ENCODE measurements at regions not wholly inside any gene's neighbourhood (a gene's known extent, or its start where the extent isn't known, plus 50 kb on each side); places are given as distances from the start of the nearest gene placed in this dataset.

DNA sequence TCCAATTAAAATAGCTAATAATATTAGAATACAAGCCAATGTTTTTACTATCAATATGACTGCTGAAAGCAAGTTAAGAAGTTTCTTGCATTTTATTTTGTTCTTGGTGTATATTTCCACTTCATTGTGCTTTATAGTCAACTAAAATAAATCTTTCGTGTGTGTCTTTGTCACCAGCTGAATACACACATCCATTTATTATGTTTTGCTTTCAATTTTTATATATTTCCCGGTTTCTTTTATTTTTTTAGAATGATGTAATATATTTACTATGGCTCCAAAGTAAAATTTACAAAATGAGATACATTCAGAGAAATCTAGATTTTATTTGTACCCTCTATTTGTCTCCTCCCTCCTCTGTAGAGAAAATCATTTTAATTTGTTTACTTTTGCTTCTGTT lies 495.9 kb upstream of the PAPPA start:
- Mint-ChIP-seq H3K9me3 (ENCODE audit: unreplicated experiment) (no peaks in the 10 kb centered on the region), H3K4me1 (ENCODE audit: low read depth, unreplicated experiment) (peaks cover 4% of the 10 kb centered on the region), H3K36me3 (ENCODE audit: unreplicated experiment) (no peaks in the 10 kb centered on the region), H3K27me3 (ENCODE audit: unreplicated experiment) (peaks cover 2% of the 10 kb centered on the region), H3K27ac (ENCODE audit: unreplicated experiment) (no peak overlapping the region), H3K4me3 (ENCODE audit: unreplicated experiment) (no peak overlapping the region)
- no peak for DNase-seq
- TF ChIP-seq, protein P1, sequence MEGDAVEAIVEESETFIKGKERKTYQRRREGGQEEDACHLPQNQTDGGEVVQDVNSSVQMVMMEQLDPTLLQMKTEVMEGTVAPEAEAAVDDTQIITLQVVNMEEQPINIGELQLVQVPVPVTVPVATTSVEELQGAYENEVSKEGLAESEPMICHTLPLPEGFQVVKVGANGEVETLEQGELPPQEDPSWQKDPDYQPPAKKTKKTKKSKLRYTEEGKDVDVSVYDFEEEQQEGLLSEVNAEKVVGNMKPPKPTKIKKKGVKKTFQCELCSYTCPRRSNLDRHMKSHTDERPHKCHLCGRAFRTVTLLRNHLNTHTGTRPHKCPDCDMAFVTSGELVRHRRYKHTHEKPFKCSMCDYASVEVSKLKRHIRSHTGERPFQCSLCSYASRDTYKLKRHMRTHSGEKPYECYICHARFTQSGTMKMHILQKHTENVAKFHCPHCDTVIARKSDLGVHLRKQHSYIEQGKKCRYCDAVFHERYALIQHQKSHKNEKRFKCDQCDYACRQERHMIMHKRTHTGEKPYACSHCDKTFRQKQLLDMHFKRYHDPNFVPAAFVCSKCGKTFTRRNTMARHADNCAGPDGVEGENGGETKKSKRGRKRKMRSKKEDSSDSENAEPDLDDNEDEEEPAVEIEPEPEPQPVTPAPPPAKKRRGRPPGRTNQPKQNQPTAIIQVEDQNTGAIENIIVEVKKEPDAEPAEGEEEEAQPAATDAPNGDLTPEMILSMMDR (IDR thresholded peaks at IDR 0.05; ENCODE audit: partially characterized antibody, unreplicated experiment): no peak

DNA sequence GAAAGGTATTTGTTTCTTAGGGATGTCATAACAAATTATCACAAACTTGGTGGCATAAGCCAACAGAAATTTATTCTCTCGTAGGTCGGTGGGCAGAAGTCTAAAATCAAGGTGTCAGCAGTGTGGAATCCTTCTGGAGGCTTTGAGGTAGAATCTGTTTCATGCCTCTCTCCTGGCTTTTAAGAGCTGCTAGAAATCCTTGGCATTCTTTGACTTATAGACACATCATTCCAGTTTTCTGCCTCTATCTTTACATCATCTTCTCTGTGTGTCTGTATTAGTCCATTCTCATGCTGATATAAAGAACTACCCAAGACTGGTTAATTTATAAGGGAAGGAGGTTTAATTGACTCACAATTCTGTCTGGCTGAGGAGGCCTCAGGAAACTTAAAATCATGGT lies 488.1 kb upstream of the PAPPA start:
- H3K4me1 Mint-ChIP-seq (ENCODE audit: low read depth, unreplicated experiment): no peaks in the 10 kb centered on the region
- H3K4me3 Mint-ChIP-seq (ENCODE audit: unreplicated experiment): no peak overlapping the region
- TF ChIP-seq, protein P1 (IDR thresholded peaks at IDR 0.05; ENCODE audit: partially characterized antibody, unreplicated experiment): no peak
- no peaks in the 10 kb centered on the region for H3K36me3 Mint-ChIP-seq (ENCODE audit: unreplicated experiment)
- no peak overlapping the region for H3K27ac Mint-ChIP-seq (ENCODE audit: unreplicated experiment)
- DNase-seq: no peak
- H3K27me3 Mint-ChIP-seq (ENCODE audit: unreplicated experiment): no peaks in the 10 kb centered on the region
- no peaks in the 10 kb centered on the region for H3K9me3 Mint-ChIP-seq (ENCODE audit: unreplicated experiment)

DNA sequence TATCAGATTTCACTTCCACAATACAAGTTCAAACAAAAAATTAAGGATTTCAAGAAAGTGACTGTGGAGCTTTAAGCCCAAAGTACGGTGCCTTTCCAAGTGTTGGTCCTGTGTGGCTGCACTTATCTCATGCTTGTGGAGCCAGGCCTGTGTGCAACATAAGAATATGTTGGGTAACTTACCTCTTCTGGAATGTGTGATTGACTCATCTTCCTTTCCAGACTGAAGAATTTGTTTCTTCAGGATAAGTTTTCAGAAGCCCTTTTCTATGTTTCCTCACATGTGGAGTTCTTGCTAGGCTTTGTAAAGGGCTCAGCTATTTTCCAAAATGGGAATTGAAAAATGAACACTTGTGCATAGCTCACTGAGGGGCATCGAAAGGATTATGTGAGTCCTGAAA lies 485.1 kb upstream of the PAPPA start:
- no peaks in the 10 kb centered on the region for H3K36me3 Mint-ChIP-seq (ENCODE audit: unreplicated experiment)

DNA sequence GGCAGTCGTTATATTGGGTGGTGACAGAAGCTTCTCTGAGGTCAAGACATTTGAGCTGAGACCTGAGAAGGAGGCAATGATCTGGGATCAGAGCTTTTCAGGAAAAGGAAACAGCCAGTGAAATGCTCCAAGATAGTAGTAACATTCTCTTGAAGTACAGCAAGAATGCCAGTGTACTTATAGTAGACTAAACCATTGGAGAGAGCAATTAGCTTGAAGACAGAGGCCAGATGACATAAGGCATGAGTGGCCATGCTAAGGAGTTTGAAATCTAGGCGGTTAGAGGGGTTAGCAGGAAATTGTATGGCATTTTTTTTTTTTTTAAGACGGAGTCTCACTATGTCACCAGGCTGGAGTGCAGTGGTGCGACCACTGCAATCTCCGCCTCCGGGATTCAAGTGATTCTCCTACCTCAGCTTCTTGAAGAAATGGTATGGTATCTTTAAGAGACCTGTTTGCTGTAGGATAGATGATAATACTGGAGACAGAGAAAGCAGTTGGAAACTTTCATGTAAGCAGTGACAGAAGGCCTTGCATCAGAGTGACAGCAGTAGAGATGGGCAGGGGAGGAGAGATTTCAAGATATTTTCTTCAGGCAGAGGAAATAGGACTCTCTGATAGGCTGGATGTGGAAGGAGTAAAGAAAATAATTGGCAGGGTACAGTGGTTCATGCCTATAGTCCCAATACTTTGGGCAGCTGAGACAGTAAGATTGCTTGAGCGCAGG lies 482.2 kb upstream of the PAPPA start:
- Mint-ChIP-seq H3K36me3 (ENCODE audit: unreplicated experiment) (no peaks in the 10 kb centered on the region), H3K27ac (ENCODE audit: unreplicated experiment) (no peak overlapping the region), H3K9me3 (ENCODE audit: unreplicated experiment) (no peaks in the 10 kb centered on the region), H3K27me3 (ENCODE audit: unreplicated experiment) (no peaks in the 10 kb centered on the region), H3K4me3 (ENCODE audit: unreplicated experiment) (no peak overlapping the region), H3K4me1 (ENCODE audit: low read depth, unreplicated experiment) (no peaks in the 10 kb centered on the region)
- no peak for DNase-seq
- TF ChIP-seq, protein P1 (IDR thresholded peaks at IDR 0.05; ENCODE audit: partially characterized antibody, unreplicated experiment): no peak

More for the DNA sequence above, 485.1 kb upstream of the PAPPA start:
- TF ChIP-seq, protein P1 (IDR thresholded peaks at IDR 0.05; ENCODE audit: partially characterized antibody, unreplicated experiment): no peak
- Mint-ChIP-seq H3K27me3 (ENCODE audit: unreplicated experiment) (no peaks in the 10 kb centered on the region), H3K4me3 (ENCODE audit: unreplicated experiment) (no peak overlapping the region), H3K4me1 (ENCODE audit: low read depth, unreplicated experiment) (no peaks in the 10 kb centered on the region), H3K9me3 (ENCODE audit: unreplicated experiment) (no peaks in the 10 kb centered on the region), H3K27ac (ENCODE audit: unreplicated experiment) (no peak overlapping the region)
- DNase-seq: no peak

DNA sequence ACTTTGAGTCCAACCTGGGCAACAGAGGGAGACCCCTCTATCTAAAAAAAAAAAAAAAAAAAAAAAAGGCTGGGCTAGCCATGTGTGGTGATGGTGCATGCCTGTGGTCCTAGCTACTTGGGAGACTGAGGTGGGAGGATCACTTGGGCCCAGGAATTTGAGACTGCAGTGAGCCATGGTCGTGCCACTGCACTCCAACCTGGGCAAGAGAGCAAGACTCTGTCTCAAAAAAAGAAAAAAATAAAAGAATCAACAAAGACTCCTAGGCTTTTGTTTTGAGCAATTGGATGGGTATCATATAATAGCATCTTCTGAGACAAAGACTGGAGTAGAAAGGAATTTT lies 481.7 kb upstream of the PAPPA start:
- Mint-ChIP-seq H3K27me3 (ENCODE audit: unreplicated experiment) (no peaks in the 10 kb centered on the region), H3K27ac (ENCODE audit: unreplicated experiment) (no peak overlapping the region), H3K36me3 (ENCODE audit: unreplicated experiment) (no peaks in the 10 kb centered on the region)

More for the DNA sequence above, 481.7 kb upstream of the PAPPA start:
- TF ChIP-seq, protein P1 (IDR thresholded peaks at IDR 0.05; ENCODE audit: partially characterized antibody, unreplicated experiment): no peak
- Mint-ChIP-seq H3K4me3 (ENCODE audit: unreplicated experiment) (no peak overlapping the region), H3K9me3 (ENCODE audit: unreplicated experiment) (no peaks in the 10 kb centered on the region), H3K4me1 (ENCODE audit: low read depth, unreplicated experiment) (no peaks in the 10 kb centered on the region)
- no peak for DNase-seq

All from glutamatergic neuron (in vitro differentiated cells).